ENCODE measurements at regions not wholly inside any gene's neighbourhood (a gene's known extent, or its start where the extent isn't known, plus 50 kb on each side); places are given as distances from the start of the nearest gene placed in this dataset.

GRCh38 chr21:27146268-27146667 is 179.4 kb upstream of the ADAMTS5 start:
- TF ChIP-seq SP1 (IDR thresholded peaks at IDR 0.05) (no peak), L3MBTL2 (conservative IDR thresholded peaks at IDR 0.05) (no peak), PKNOX1 (IDR thresholded peaks at IDR 0.05) (no peak), BHLHE40 (IDR thresholded peaks at IDR 0.05; ENCODE audit: borderline replicate concordance) (no peak), ELF4 (IDR thresholded peaks at IDR 0.05) (no peak), CTBP1 (IDR thresholded peaks at IDR 0.05; ENCODE audit: borderline replicate concordance) (no peak), FOXA1 (IDR thresholded peaks at IDR 0.05) (no peak)

Measured in HEK293T (cell line).